ENCODE measurements at regions not wholly inside any gene's neighbourhood (a gene's known extent, or its start where the extent isn't known, plus 50 kb on each side); places are given as distances from the start of the nearest gene placed in this dataset.

- CTCF ChIA-PET: interaction anchor here (0.6 to 0.9 kb wide), 3 partner anchors 123 to 183 kb away, joined by 3 read pairs; no protein-coding TSS in a partner anchor
- no peaks in the 10 kb centered on the region for H3K4me1 Mint-ChIP-seq (ENCODE audit: insufficient read depth, unreplicated experiment)
- intact Hi-C loops (cut with micrococcal nuclease): no loop called here
- H3K27ac Mint-ChIP-seq (ENCODE audit: low read depth, unreplicated experiment): no peak overlapping the region
- no TSS peak for BruUV-seq (replicated peaks)
- H3K27me3 Mint-ChIP-seq (ENCODE audit: insufficient read depth, unreplicated experiment): no peaks in the 10 kb centered on the region
- H3K4me3 Mint-ChIP-seq (ENCODE audit: unreplicated experiment): no peak overlapping the region
- POLR2A ChIA-PET: no interaction called here
- no peaks in the 10 kb centered on the region for H3K36me3 Mint-ChIP-seq (ENCODE audit: insufficient read depth, unreplicated experiment)
- H3K9me3 Mint-ChIP-seq (ENCODE audit: unreplicated experiment): no peaks in the 10 kb centered on the region
- no peak for TF ChIP-seq CTCF (IDR thresholded peaks at IDR 0.05; ENCODE audit: unreplicated experiment)
- no peak for DNase-seq (ENCODE audit: unreplicated experiment)
Observed at GRCh38 chr3:112765531-112765930, 81.1 kb downstream of the CD200R1L start.

GRCh38 chr3:112763258-112763657 is 83.4 kb downstream of the CD200R1L start:
- no peaks in the 10 kb centered on the region for H3K36me3 Mint-ChIP-seq (ENCODE audit: insufficient read depth, unreplicated experiment)
- no peaks in the 10 kb centered on the region for H3K4me1 Mint-ChIP-seq (ENCODE audit: insufficient read depth, unreplicated experiment)
- H3K4me3 Mint-ChIP-seq (ENCODE audit: unreplicated experiment): no peak overlapping the region
- no peaks in the 10 kb centered on the region for H3K9me3 Mint-ChIP-seq (ENCODE audit: unreplicated experiment)
- intact Hi-C loops (cut with micrococcal nuclease): no loop called here
- POLR2A ChIA-PET: no interaction called here
- CTCF ChIA-PET: interaction anchor here (0.6 to 1.2 kb wide), 3 partner anchors 16 to 216 kb away, joined by 3 read pairs; no protein-coding TSS in a partner anchor
- no peak for TF ChIP-seq CTCF (IDR thresholded peaks at IDR 0.05; ENCODE audit: unreplicated experiment)
- H3K27ac Mint-ChIP-seq (ENCODE audit: low read depth, unreplicated experiment): no peak overlapping the region
- no peak for DNase-seq (ENCODE audit: unreplicated experiment)
- H3K27me3 Mint-ChIP-seq (ENCODE audit: insufficient read depth, unreplicated experiment): no peaks in the 10 kb centered on the region
- no TSS peak for BruUV-seq (replicated peaks)

GRCh38 chr3:112761062-112761638 is 85.5 kb downstream of the CD200R1L start:
- ChIA-PET CTCF (interaction anchor here (1.0 to 1.2 kb wide), 4 partner anchors 15 to 55 kb away, joined by 3 to 4 read pairs (median 4); no protein-coding TSS in a partner anchor), POLR2A (interaction anchor here (1.6 kb wide), 2 partner anchors 11 to 13 kb away, joined by 4 to 6 read pairs; no protein-coding TSS in a partner anchor)
- no peaks in the 10 kb centered on the region for H3K36me3 Mint-ChIP-seq (ENCODE audit: insufficient read depth, unreplicated experiment)
- BruUV-seq (replicated peaks): no TSS peak
- DNase-seq (ENCODE audit: unreplicated experiment): peak; percentile 5
- H3K9me3 Mint-ChIP-seq (ENCODE audit: unreplicated experiment): no peaks in the 10 kb centered on the region
- no peak overlapping the region for H3K4me3 Mint-ChIP-seq (ENCODE audit: unreplicated experiment)
- intact Hi-C loops (cut with micrococcal nuclease): no loop called here
- H3K27ac Mint-ChIP-seq (ENCODE audit: low read depth, unreplicated experiment): no peak overlapping the region
- H3K27me3 Mint-ChIP-seq (ENCODE audit: insufficient read depth, unreplicated experiment): no peaks in the 10 kb centered on the region
- TF ChIP-seq CTCF (IDR thresholded peaks at IDR 0.05; ENCODE audit: unreplicated experiment): no peak
- H3K4me1 Mint-ChIP-seq (ENCODE audit: insufficient read depth, unreplicated experiment): no peaks in the 10 kb centered on the region

GRCh38 chr3:112759681-112760080 is 87.0 kb downstream of the CD200R1L start:
- TF ChIP-seq CTCF (IDR thresholded peaks at IDR 0.05; ENCODE audit: unreplicated experiment): no peak
- no peak overlapping the region for H3K4me3 Mint-ChIP-seq (ENCODE audit: unreplicated experiment)
- ChIA-PET POLR2A (interaction anchor here (1.6 kb wide), 2 partner anchors 10 to 15 kb away, joined by 4 to 6 read pairs; no protein-coding TSS in a partner anchor), CTCF (interaction anchor here (0.6 to 1.2 kb wide), 3 partner anchors 10 to 49 kb away, joined by 3 to 5 read pairs (median 4); no protein-coding TSS in a partner anchor)
- no TSS peak for BruUV-seq (replicated peaks)
- H3K27me3 Mint-ChIP-seq (ENCODE audit: insufficient read depth, unreplicated experiment): no peaks in the 10 kb centered on the region
- no peaks in the 10 kb centered on the region for H3K4me1 Mint-ChIP-seq (ENCODE audit: insufficient read depth, unreplicated experiment)
- H3K27ac Mint-ChIP-seq (ENCODE audit: low read depth, unreplicated experiment): no peak overlapping the region
- H3K9me3 Mint-ChIP-seq (ENCODE audit: unreplicated experiment): no peaks in the 10 kb centered on the region
- intact Hi-C loops (cut with micrococcal nuclease): no loop called here
- no peak for DNase-seq (ENCODE audit: unreplicated experiment)
- no peaks in the 10 kb centered on the region for H3K36me3 Mint-ChIP-seq (ENCODE audit: insufficient read depth, unreplicated experiment)

Data from MCF 10A (cell line).